MM.1S (cell line): ENCODE measurements at regions not wholly inside any gene's neighbourhood (a gene's known extent, or its start where the extent isn't known, plus 50 kb on each side); places are given as distances from the start of the nearest gene placed in this dataset.

Experiments
- CTCF ChIP-seq: fragments of 300-600 bp; sonication (generic); IDR thresholded peaks from 2 replicates; pipeline ENCODE4 v1.5.1; 2016; ENCODE audit warnings: antibody characterized with exemption, low read length, mixed read lengths
- EZH2phosphoT487 ChIP-seq: fragments of 300-600 bp; sonication (generic); IDR thresholded peaks from 2 replicates; pipeline ENCODE4 v1.6.1; 2018; ENCODE audit warnings: antibody characterized with exemption, low read length

- TF ChIP-seq EZH2phosphoT487: no peak
- no peak for TF ChIP-seq CTCF
Observed at GRCh38 chr6:63097222-63097621, 114.0 kb upstream of the FKBP1C start.
